ENCODE measurements at regions not wholly inside any gene's neighbourhood (a gene's known extent, or its start where the extent isn't known, plus 50 kb on each side); places are given as distances from the start of the nearest gene placed in this dataset.

DNA sequence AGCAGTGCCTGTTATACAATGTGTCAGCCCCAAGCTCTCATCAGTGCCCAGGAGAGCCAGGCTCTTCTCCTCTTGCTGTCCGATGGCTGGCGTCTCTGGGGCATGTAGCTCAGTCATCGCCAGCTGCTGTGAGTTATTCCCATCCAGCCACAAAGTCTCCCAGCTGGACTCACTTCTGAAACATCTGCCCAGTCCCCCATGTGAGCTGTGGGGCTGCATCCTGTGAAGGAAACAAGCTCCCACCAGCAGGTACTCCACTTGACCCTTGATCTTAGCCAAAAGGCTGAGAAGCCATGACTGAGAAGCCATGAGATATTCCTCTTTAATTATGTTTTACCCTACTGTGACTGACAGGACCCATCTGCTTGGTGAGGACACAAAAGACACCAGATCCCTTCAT is 212.7 kb upstream of the IGFBP3 start (continued):
- TF ChIP-seq HDAC6 (IDR thresholded peaks at IDR 0.05; ENCODE audit: low read depth, low read length) (no peak), RAD21 (IDR thresholded peaks at IDR 0.05 in 1 of 2, conservative IDR thresholded peaks at IDR 0.05 in 1 of 2; ENCODE audit: low read depth in 2 of 2, low read length in 2 of 2) (no peak)

All from H1 (cell line).